HG02759 (cell line): ENCODE measurements at regions not wholly inside any gene's neighbourhood (a gene's known extent, or its start where the extent isn't known, plus 50 kb on each side); places are given as distances from the start of the nearest gene placed in this dataset.

Experiments used
- ATAC-seq: cut with Tn5 transposase; IDR thresholded peaks from one replicate; pipeline ENCODE4 v1.9.1; 2021; ENCODE audit warnings: mild to moderate bottlenecking, moderate library complexity; ENCODE audit not compliant: unreplicated experiment

DNA sequence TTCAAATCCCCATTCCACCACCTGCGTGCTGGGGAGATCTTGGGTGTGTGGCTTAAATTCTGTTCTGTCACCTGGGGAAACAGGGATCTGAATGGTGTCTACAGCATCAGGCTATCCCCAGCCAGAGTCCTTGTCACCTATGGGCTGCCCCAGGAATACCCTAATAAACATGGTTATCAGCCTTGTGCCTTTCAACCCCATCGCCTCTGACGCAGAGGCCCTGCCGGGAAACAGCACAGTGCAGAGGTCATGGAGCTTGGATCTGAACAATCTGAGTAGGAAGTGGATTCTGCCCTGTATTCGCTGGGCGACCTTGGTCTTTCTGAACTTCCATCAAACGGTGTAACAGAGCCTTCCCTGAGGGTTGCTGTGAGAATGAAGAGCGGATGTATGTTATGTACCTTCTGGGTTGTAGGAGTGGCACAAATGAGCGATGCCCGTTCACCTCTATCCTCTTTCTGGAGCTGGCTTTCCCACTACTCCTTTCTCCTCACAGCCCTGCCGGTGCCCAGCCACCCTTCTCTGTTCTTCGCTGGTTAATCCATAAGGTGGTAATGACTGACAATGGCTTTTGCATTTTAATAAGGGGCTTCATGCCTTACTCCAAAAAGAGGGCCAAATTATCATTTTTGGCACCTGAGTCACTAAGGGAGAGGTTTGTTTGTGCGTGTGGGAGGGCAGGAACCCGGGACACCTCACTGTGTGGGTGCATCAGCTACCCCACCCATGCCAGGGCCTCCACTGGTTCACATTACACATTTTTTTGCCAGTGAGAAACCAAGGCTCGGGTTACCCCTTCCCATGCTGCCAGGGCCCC, 256.5 kb downstream of the MYCN start:
- ATAC-seq, result no peak

DNA sequence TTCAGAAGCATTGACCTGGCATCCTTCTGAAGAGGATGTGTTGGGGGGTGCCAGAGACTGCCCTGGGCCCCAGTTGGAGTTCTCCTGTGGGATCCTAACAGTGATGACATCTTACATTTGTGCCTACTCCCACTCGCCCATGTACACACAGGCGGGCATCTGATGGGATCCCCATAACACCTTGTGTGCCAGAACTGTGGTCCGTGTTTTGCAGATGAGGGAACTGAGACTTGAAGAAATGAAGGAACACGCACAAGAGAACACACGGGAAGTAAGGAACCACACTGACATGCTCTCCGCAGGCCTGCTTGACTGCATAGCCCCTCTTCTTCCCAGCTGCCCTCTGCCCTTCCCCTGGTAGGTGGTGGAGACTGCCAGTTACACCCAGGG, 255.3 kb downstream of the MYCN start:
- no peak for ATAC-seq

DNA sequence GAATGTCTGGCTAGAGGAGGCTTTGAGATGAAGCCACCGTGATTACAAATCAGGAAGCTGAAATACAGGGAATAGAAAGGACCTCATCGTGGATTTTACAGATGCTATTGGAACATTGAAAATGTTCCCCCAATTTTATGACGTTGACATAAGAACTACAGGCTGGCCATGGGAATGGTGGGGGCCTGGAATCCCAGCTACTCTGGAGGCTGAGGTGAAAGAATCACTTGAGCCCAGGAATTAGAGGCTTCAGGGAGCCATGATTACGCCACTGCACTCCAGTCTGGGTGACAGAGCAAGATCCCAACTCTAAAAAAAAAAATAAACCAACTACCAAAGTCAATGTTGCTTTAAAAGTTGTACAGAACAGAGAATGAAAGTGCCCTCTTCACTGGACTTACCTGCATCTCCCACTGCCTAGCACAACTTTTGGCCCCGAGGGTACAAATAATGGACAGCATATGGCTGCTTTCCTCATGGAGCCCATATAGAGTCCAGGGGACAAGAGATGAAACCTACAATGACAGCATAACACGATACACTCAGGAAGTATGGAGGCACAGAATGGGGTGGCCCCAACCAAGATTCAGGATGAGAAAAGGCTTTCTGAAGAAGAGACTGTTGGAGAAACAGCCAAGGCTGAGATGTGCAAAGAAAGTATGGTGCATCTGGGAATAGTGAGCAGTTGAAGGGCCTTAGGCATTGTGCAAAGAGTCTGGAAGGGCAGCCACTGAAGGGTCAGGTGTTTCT, 254.8 kb downstream of the MYCN start:
- ATAC-seq, result no peak

DNA sequence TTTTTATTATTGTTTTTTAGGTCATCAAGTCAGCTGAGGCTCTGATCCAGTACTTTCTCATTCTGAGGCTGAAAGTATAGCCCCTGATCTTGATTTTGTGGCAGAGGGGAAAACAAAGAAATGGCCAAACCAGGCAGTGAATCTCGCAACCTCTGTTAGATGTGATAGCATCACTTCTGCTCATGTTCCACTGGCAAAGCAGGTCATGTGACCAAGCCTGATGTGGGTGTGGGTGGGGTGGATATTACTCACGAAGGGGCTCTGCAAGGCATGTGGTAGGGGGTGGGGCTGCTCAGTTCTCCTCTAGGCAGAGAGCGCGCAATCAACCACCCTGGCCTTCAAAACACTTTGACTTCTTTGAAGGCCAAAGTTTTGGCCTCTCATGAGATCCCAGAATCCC, 254.2 kb downstream of the MYCN start:
- ATAC-seq, result no peak

DNA sequence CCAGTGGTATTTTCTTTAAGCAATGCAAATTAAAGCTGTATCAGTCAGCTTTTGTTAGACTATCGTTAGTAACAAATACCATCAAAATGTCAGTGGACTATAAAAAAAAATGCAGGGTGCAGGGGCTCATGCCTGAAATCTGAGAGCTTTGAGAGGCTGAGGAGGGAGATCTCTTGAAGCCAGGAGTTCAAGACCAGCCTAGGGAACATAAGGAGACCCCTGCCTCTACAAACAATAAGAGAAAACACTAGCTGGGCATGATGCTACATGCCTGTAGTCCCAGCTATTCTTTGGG, 253.7 kb downstream of the MYCN start:
- ATAC-seq, result no peak

DNA sequence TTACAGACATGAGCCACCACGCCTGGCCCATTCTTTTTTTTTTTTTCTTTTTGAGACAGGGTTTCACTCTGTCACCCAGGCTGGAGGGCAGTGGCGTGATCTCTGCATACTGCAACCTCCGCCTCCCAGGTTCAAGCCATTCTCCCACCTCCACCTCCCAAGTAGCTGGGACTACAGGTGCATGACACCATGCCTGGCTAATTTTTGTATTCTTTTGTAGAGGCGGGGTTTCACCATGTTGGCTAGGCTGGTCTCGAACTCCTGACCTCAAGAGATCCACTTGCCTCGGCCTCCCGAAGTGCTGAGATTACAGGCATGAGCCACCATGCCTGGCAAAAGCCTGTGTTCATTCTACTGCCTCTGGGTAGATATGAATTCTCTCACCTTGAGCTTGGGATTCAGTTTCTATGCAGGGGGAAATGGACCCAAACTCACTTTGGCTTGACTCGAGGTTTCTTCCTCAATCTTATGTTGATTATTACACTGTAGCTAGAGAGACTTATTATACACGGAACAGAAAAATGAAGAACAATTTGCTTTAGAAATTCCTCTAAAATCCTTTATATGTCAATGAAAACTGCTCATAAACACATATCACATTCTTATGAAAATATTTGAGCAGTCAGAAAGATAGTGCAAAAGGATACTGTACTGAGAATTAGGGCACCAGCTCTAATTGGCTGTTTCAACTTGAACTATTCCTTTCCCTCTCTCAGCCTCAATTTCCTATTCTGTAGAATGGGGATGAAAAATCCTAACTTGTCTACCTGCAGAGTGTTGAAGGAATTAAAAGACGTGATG, 252.3 kb downstream of the MYCN start:
- ATAC-seq, result no peak

DNA sequence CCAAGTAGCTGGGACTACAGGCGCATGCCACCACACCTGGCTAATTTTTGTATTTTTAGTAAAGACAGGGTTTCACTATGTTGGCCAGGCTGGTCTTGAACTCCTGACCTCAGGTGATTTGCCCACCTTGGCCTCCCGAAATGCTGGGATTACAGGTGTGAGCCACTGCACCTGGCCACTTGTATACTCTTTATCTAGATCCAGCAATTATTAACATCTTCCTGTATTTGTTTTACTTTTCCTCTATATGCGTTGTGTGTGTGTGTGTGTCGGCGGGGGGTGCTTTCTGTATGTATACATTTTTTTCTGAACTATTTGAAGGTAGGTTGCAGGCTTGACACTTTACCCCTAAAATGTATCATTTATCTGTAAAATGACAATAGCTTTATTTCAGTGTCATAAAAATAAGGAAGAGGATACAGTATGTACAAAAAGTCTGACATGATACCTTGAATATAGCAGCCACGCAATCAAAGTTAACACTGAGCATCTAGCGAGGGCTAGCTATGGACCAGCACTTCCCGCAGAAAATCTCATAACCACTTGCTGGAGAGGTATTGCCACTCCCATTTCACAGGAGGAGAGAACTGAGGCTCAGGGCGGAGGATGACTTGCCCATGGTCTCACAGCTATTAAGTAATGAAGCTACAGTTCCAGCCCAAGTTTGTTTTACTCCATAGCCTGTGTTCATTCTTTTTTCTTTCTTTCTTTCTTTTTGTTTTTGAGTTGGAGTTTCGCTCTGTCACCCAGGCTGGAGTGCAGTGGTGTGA, 251.3 kb downstream of the MYCN start:
- no peak for ATAC-seq

DNA sequence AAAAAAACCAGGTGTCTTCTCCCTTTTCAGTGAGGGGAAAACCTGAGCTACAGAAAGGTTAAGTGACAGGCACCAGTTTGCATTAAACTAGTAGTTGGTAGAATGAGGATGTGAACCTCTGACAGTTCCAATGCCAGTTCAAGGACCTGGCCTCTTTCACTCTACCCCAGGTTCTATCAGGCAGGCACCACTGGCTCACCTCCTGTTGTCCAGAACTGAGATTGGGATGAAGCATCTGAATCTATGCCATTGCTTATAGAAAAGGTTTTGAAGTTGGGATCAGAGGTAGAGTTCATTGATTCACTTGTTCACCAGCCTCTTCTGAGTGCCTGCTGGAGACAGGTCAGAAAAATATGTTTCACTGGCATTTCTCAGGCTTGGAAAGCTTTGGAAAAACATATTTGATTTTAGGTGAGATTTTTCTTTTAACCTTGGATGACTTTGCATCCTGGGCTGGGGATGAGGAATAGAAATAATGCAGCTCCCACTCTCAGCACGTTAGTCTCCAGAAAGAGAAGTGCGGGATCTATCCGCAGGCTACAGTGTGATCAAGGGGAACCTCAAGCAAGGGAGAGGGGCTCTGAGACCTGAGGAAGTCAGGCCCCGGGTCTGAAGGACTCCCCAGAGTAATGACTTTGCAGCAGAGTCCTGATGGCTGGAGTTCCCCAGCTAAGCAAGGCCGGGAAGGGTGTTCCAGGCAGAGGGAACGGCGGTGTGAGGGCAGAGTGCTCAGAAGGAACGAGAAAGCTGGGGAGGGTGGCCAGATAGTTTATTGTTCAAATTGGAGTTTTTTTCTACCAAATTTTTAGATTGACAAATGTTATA, 250.3 kb downstream of the MYCN start:
- no peak for ATAC-seq

DNA sequence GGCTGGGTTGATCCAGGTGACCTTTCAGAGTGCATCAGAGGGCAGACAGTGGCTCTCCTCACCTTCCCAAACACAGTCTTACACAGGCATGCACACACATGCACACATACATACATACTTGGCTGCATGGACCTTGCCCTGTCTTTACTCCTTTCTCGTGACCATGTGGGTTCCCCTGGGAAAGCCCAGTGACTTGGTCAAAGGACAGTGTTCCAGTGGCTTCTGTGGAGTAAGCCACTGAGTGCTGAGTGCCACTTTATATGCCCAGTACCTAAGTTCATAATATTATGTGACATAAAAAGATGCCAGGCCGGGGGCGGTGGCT, 249.4 kb downstream of the MYCN start:
- no peak for ATAC-seq

DNA sequence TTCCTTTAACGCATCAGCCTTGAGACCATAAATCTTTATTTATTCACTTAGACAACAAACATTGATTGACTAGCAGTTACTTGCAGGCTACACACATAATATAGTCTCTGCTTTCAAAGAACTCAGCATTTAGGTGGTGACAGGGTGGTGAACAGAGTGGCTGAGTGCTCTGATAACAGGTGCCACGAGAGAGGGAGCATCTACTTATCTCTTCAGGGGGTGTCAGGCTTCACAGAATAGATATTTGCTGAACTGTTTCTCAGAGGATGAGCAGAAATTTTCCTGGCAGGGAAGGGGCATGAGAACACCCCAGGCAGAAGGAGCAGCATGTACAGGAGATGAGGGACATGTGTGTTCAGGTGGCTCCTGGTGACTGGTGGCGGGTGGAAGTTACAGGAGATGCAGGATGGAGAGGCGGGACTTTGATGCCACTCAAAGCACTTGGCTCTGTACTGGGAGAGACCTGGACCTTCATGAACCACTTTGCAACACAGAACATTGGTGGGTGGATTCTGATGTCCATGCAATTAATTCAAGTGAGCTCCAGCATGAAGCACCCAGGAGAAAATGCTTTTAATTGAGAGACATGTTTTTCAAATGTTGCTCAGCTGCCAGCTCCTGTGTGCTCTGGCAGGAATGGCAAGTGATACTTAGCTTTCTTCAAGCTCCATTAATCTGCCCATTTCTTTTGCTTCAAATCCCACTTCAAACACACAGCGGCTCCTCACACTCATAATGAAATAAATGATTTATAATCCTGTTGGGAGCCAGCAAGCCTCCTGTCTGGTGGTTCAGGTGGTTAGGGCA, 248.9 kb downstream of the MYCN start:
- no peak for ATAC-seq

DNA sequence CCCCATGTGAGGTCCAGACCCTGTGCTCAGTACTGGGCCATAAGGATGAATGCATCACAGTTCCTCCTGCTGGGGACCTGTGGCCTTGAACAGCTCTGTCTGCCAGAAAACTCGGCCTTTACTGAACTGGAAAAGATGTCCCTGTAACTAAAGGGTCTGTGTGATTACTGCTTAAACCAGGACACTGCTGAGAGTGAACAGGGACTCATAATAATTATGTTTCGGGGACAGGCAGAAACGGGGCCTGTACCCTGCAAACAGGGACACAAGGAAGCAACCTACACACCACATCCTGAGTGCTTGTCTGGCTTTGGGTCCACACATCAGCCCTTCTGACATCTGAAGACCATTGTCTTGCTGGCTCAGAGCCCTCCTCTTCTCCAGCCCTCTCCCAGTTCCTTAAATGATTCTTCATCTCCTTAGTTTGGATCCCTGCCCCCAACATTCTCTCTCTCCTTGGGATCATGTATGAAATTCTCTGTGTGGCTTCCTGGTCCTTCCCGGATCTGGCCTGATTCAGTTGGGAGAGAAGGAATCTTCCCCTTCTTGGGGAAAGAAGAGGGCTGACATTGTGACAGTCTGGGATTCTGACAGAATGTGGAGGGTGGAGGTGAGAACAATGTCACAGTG, 248.0 kb downstream of the MYCN start:
- no peak for ATAC-seq

DNA sequence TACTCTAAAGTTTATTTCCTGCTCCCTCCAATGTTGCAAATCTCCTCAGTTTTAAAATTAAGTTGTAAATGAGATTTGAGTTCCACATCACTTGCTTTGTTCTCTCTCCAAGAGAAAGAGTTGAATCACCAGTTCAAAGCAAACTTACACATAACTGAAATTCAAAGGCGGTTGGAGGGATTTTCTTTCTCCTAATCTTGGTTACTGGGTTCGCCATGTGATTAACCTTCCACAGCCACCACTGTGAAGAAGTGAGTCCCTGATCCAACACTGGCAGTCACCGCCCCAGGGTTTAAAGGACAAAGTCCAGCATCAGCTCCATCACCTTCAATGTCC, 247.1 kb downstream of the MYCN start:
- peak; percentile 24 for ATAC-seq

DNA sequence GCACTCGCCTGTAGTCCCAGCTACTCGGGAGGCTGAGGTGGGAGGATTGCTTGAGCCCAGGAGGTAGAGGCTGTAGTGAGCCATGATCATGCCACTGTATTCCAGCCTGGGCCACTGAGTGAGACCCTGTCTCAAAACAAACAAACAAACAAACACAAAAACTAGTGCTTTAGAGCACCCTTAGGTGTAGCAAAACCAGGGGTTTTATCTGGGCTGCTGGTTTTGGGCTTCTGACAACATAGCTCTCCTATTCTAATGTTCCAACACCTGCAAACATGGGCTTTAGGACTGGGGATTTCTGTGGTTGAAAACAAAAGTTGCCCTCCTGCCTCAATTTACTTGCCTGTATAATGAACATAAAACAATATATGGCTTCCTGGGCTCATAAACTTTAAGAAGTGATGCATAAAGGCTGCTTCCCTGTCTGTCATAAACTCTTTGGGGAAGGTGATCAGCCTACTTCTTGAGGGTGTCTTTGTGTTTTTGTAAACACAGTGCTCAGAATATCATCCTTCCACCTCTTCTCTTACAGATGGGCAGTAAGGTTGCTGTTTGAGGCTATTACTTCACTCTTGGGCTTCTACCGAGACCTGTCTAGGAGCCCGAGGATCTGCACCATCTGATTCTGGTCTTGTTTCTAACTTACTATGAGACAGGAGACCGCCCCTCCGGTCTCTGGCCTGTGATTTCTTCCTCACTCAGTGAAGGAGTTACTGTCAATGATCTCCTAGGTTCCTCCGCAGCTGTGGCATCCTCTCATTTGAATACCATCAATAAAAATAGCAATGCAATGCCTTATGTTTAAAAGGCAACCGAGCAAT, 246.5 kb downstream of the MYCN start:
- peak; percentile 66 for ATAC-seq

DNA sequence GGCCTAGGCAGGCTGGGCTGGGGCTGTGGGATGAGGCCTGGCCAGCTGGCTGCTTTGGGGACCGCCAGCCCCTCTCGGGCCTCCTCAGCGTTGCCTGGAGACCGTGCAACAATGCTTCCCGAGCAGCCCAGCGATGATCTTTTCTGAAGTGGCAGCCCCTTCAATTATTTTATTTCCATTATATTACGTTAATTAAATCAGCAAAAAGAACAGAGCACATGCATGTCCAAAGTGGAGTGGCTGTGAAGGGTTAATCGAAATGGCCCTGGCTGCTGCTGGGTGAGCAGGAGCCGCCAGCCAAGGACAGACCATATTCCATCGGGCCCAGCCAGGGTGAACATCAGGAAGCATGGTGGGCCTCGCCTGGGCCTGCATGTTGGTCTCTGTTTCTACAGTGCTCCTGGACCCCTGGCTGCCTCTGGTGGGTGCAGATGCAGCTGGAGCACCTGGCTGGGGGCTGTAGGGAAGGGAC, 245.5 kb downstream of the MYCN start:
- ATAC-seq, result no peak

DNA sequence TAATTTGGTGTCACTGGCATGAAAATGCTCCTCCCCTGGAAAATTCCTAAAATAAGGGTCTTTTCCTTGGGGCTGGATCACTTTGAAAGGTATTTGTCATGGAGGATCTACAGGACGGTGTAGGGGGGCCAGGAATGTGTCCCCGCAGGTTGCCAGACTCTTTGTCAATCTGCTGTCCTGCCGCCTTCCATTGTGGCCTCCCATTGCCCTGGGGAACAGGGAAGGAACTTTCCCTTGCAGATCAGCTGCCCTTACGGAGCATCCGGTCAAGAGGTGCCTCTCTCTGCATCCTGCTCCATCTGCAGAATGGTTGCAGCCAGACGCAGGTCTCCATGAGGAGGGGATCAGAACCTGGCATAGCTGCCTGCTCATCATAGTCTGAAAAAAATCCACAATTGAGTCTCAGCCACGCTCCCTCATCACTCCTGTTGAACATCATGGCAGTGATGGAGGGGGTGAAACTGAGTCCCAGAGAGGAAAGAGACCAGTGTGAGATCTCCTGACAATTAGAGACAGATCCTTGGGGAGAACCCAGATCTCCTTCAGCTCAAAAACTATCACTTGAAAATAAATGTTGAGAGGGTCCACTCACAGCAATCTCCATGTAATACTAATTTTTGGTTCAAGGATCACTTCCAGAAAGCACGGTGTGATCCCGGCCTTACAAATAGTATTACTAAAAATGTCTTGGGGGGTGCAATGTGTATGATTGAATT, 244.8 kb downstream of the MYCN start:
- no peak for ATAC-seq

DNA sequence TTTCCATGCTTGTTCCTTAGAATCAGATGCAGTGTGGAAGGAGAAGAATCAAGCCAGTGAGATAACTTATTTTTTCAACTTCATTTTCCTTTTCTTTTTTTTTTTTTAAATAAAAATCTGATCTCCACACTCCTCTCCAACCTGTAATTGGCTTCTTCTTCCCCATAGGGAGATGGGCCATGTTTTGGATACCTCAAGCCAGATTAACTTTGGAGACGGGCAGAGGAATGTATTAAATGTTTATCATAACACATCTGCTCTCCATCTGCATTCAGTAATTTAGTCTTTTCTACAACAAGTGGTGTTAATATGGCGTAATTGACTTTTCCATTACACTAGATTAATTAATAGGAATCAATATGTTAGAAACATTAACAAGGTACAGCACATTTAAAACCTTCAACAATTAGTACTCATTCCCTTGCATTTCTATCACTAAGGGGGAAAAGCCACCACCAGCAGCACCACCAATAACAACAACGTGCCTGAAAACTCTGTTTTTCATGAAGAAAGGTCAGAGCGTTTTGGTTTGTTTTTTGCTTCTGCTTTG, 244.1 kb downstream of the MYCN start:
- ATAC-seq, result no peak

DNA sequence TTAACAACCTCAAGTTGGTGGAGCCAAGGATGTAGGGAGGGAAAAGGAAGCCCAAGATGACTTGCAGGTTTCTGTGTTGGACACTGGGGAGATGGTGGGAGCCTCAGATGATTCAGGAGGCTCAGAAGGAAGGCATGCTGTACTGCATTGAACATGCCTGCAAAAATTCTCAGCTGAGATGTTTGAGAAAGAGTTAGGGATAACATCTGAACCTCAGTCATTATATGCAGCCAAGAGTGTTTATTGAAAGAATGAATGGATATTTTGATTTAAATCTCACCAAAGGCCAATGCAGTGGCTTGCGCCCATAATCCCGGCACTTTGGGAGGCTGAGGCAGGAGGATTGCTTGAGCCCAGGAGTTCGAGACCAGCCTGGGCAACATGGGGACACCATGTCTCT, 243.0 kb downstream of the MYCN start:
- no peak for ATAC-seq
